ENCODE measurements at regions not wholly inside any gene's neighbourhood (a gene's known extent, or its start where the extent isn't known, plus 50 kb on each side); places are given as distances from the start of the nearest gene placed in this dataset.

DNA sequence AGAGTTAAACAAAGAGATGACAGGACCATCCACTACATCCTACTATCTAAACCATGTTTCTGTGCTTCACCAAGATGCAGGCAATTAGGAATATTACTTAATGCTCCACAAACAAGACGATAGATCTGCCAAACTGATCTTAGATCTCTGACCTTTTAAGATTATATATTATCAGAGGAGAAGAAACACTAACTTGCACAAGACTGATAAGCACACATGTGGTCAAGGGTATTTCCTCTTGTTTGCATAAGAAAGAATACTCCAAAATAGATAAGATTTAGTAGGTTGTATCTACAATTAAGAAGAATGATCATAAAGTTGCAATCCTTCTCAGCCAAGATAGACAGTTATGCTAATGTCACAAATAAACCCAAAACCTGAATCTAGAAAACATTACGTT, 601.0 kb upstream of the ACO1 start:
- TF ChIP-seq, protein P1, sequence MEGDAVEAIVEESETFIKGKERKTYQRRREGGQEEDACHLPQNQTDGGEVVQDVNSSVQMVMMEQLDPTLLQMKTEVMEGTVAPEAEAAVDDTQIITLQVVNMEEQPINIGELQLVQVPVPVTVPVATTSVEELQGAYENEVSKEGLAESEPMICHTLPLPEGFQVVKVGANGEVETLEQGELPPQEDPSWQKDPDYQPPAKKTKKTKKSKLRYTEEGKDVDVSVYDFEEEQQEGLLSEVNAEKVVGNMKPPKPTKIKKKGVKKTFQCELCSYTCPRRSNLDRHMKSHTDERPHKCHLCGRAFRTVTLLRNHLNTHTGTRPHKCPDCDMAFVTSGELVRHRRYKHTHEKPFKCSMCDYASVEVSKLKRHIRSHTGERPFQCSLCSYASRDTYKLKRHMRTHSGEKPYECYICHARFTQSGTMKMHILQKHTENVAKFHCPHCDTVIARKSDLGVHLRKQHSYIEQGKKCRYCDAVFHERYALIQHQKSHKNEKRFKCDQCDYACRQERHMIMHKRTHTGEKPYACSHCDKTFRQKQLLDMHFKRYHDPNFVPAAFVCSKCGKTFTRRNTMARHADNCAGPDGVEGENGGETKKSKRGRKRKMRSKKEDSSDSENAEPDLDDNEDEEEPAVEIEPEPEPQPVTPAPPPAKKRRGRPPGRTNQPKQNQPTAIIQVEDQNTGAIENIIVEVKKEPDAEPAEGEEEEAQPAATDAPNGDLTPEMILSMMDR (IDR thresholded peaks at IDR 0.05) = no peak
- TF ChIP-seq POLR2A (IDR thresholded peaks at IDR 0.05) = no peak
